ENCODE measurements at regions not wholly inside any gene's neighbourhood (a gene's known extent, or its start where the extent isn't known, plus 50 kb on each side); places are given as distances from the start of the nearest gene placed in this dataset.
"Not testable (repeated sequence)": the region's sequence is repeated elsewhere in the genome, so short reads cannot be mapped to it uniquely, and the experiment has no call there.

GRCh38 chr3:191100516-191100915 lies 98.5 kb upstream of the OSTN start:
- no peak overlapping the region for H3K4me3 ChIP-seq (ENCODE audit: low read length)
- H3K9ac ChIP-seq (ENCODE audit: low read length): no peak overlapping the region
- no peak overlapping the region for H2AFZ ChIP-seq (ENCODE audit: low read length)
- DNase-seq: no peak
- no peaks in the 10 kb centered on the region for H3K9me2 ChIP-seq (replicated peaks; ENCODE audit: insufficient read depth, low read length)
- H3K27me3 ChIP-seq (ENCODE audit: low read length): no peaks in the 10 kb centered on the region
- no peak overlapping the region for H3K27ac ChIP-seq (ENCODE audit: low read length)
- no peaks in the 10 kb centered on the region for H3K36me3 ChIP-seq (ENCODE audit: insufficient read depth, low read length)
- no peaks in the 10 kb centered on the region for H3K79me2 ChIP-seq (ENCODE audit: low read length)
- no peaks in the 10 kb centered on the region for H4K20me1 ChIP-seq (ENCODE audit: insufficient read depth, low read depth, low read length)
- H3K4me2 ChIP-seq (ENCODE audit: low read depth, low read length, poor library complexity, severe bottlenecking): no peak overlapping the region
- peaks cover 35% of the 10 kb centered on the region for H3K9me3 ChIP-seq (ENCODE audit: low read length)
- H3K4me1 ChIP-seq (ENCODE audit: low read length): no peaks in the 10 kb centered on the region

GRCh38 chr3:191094057-191094845 lies 104.8 kb upstream of the OSTN start:
- H3K4me1 ChIP-seq (ENCODE audit: low read length): no peaks in the 10 kb centered on the region
- no peak overlapping the region for H3K4me2 ChIP-seq (ENCODE audit: low read depth, low read length, poor library complexity, severe bottlenecking)

GRCh38 chr3:191087391-191087790 lies 111.7 kb upstream of the OSTN start:
- no peaks in the 10 kb centered on the region for H3K9me2 ChIP-seq (replicated peaks; ENCODE audit: insufficient read depth, low read length)
- DNase-seq: no peak
- no peaks in the 10 kb centered on the region for H4K20me1 ChIP-seq (ENCODE audit: insufficient read depth, low read depth, low read length)
- no peak overlapping the region for H3K4me2 ChIP-seq (ENCODE audit: low read depth, low read length, poor library complexity, severe bottlenecking)
- no peak overlapping the region for H2AFZ ChIP-seq (ENCODE audit: low read length)
- no peak overlapping the region for H3K27ac ChIP-seq (ENCODE audit: low read length)
- no peaks in the 10 kb centered on the region for H3K79me2 ChIP-seq (ENCODE audit: low read length)
- H3K36me3 ChIP-seq (ENCODE audit: insufficient read depth, low read length): no peaks in the 10 kb centered on the region
- H3K9ac ChIP-seq (ENCODE audit: low read length): no peak overlapping the region
- H3K9me3 ChIP-seq (ENCODE audit: low read length): peaks cover 53% of the 10 kb centered on the region
- H3K4me1 ChIP-seq (ENCODE audit: low read length): no peaks in the 10 kb centered on the region
- H3K4me3 ChIP-seq (ENCODE audit: low read length): no peak overlapping the region
- no peaks in the 10 kb centered on the region for H3K27me3 ChIP-seq (ENCODE audit: low read length)

More at GRCh38 chr3:191094057-191094845, 104.8 kb upstream of the OSTN start:
- H3K9me3 ChIP-seq (ENCODE audit: low read length): peaks cover 28% of the 10 kb centered on the region
- no peaks in the 10 kb centered on the region for H3K36me3 ChIP-seq (ENCODE audit: insufficient read depth, low read length)
- no peaks in the 10 kb centered on the region for H3K9me2 ChIP-seq (replicated peaks; ENCODE audit: insufficient read depth, low read length)
- H3K4me3 ChIP-seq (ENCODE audit: low read length): no peak overlapping the region
- DNase-seq: no peak
- no peak overlapping the region for H2AFZ ChIP-seq (ENCODE audit: low read length)
- no peaks in the 10 kb centered on the region for H3K27me3 ChIP-seq (ENCODE audit: low read length)
- no peaks in the 10 kb centered on the region for H4K20me1 ChIP-seq (ENCODE audit: insufficient read depth, low read depth, low read length)
- no peak overlapping the region for H3K27ac ChIP-seq (ENCODE audit: low read length)
- no peaks in the 10 kb centered on the region for H3K79me2 ChIP-seq (ENCODE audit: low read length)
- H3K9ac ChIP-seq (ENCODE audit: low read length): no peak overlapping the region

GRCh38 chr3:191085091-191085490 lies 114.0 kb upstream of the OSTN start:
- Histone ChIP-seq H3K27me3 (ENCODE audit: low read length) (no peaks in the 10 kb centered on the region), H3K4me2 (ENCODE audit: low read depth, low read length, poor library complexity, severe bottlenecking) (no peak overlapping the region), H3K9ac (ENCODE audit: low read length) (no peak overlapping the region), H3K9me3 (ENCODE audit: low read length) (peaks cover 54% of the 10 kb centered on the region), H3K4me1 (ENCODE audit: low read length) (no peaks in the 10 kb centered on the region), H3K36me3 (ENCODE audit: insufficient read depth, low read length) (no peaks in the 10 kb centered on the region), H4K20me1 (ENCODE audit: insufficient read depth, low read depth, low read length) (no peaks in the 10 kb centered on the region), H2AFZ (ENCODE audit: low read length) (no peak overlapping the region), H3K79me2 (ENCODE audit: low read length) (no peaks in the 10 kb centered on the region), H3K27ac (ENCODE audit: low read length) (no peak overlapping the region), H3K4me3 (ENCODE audit: low read length) (no peak overlapping the region), H3K9me2 (replicated peaks; ENCODE audit: insufficient read depth, low read length) (no peaks in the 10 kb centered on the region)
- no peak for DNase-seq

- H3K27me3 ChIP-seq (ENCODE audit: low read length); H3K4me1 ChIP-seq (ENCODE audit: low read length); H3K79me2 ChIP-seq (ENCODE audit: low read length); H3K27ac ChIP-seq (ENCODE audit: low read length); DNase-seq; H3K9ac ChIP-seq (ENCODE audit: low read length); H3K9me2 ChIP-seq (replicated peaks; ENCODE audit: insufficient read depth, low read length); H3K36me3 ChIP-seq (ENCODE audit: insufficient read depth, low read length); H4K20me1 ChIP-seq (ENCODE audit: insufficient read depth, low read depth, low read length); H2AFZ ChIP-seq (ENCODE audit: low read length); H3K4me3 ChIP-seq (ENCODE audit: low read length); H3K4me2 ChIP-seq (ENCODE audit: low read depth, low read length, poor library complexity, severe bottlenecking): not testable (repeated sequence)
- H3K9me3 ChIP-seq (ENCODE audit: low read length): peaks cover 63% of the 10 kb centered on the region
Measured at GRCh38 chr3:191078913-191079312, 120.1 kb upstream of the OSTN start.

GRCh38 chr3:191076903-191077552 lies 122.0 kb upstream of the OSTN start:
- Histone ChIP-seq H3K4me1 (ENCODE audit: low read length) (no peaks in the 10 kb centered on the region), H3K27me3 (ENCODE audit: low read length) (no peaks in the 10 kb centered on the region), H3K9ac (ENCODE audit: low read length) (no peak overlapping the region), H2AFZ (ENCODE audit: low read length) (no peak overlapping the region), H3K9me3 (ENCODE audit: low read length) (peaks cover 69% of the 10 kb centered on the region), H4K20me1 (ENCODE audit: insufficient read depth, low read depth, low read length) (no peaks in the 10 kb centered on the region), H3K27ac (ENCODE audit: low read length) (no peak overlapping the region), H3K79me2 (ENCODE audit: low read length) (no peaks in the 10 kb centered on the region), H3K4me2 (ENCODE audit: low read depth, low read length, poor library complexity, severe bottlenecking) (no peak overlapping the region), H3K9me2 (replicated peaks; ENCODE audit: insufficient read depth, low read length) (no peaks in the 10 kb centered on the region; the same call in 1 of the 2 replicates), H3K36me3 (ENCODE audit: insufficient read depth, low read length) (no peaks in the 10 kb centered on the region), H3K4me3 (ENCODE audit: low read length) (no peak overlapping the region)
- no peak for DNase-seq

- H3K27me3 ChIP-seq (ENCODE audit: low read length): no peaks in the 10 kb centered on the region
- no peaks in the 10 kb centered on the region for H4K20me1 ChIP-seq (ENCODE audit: insufficient read depth, low read depth, low read length)
- H3K4me3 ChIP-seq (ENCODE audit: low read length): no peak overlapping the region
- H3K27ac ChIP-seq (ENCODE audit: low read length): no peak overlapping the region
- H3K9me2 ChIP-seq (replicated peaks; ENCODE audit: insufficient read depth, low read length): no peaks in the 10 kb centered on the region; the same call in 1 of the 2 replicates
- H3K79me2 ChIP-seq (ENCODE audit: low read length): no peaks in the 10 kb centered on the region
- no peak overlapping the region for H2AFZ ChIP-seq (ENCODE audit: low read length)
- H3K4me2 ChIP-seq (ENCODE audit: low read depth, low read length, poor library complexity, severe bottlenecking): no peak overlapping the region
- no peak overlapping the region for H3K9ac ChIP-seq (ENCODE audit: low read length)
- H3K4me1 ChIP-seq (ENCODE audit: low read length): no peaks in the 10 kb centered on the region
- no peaks in the 10 kb centered on the region for H3K36me3 ChIP-seq (ENCODE audit: insufficient read depth, low read length)
- H3K9me3 ChIP-seq (ENCODE audit: low read length): peaks cover 61% of the 10 kb centered on the region
- no peak for DNase-seq
Measured at GRCh38 chr3:191074511-191074910, 124.5 kb upstream of the OSTN start.

- H3K36me3 ChIP-seq (ENCODE audit: insufficient read depth, low read length): no peaks in the 10 kb centered on the region
- no peaks in the 10 kb centered on the region for H3K27me3 ChIP-seq (ENCODE audit: low read length)
- peaks cover 55% of the 10 kb centered on the region for H3K9me3 ChIP-seq (ENCODE audit: low read length)
- H3K4me1 ChIP-seq (ENCODE audit: low read length): no peaks in the 10 kb centered on the region
- DNase-seq: no peak
- H2AFZ ChIP-seq (ENCODE audit: low read length): no peak overlapping the region
- no peak overlapping the region for H3K9ac ChIP-seq (ENCODE audit: low read length)
- H3K79me2 ChIP-seq (ENCODE audit: low read length): no peaks in the 10 kb centered on the region
- H3K4me2 ChIP-seq (ENCODE audit: low read depth, low read length, poor library complexity, severe bottlenecking): no peak overlapping the region
- no peaks in the 10 kb centered on the region; the same call in 1 of the 2 replicates for H3K9me2 ChIP-seq (replicated peaks; ENCODE audit: insufficient read depth, low read length)
- H4K20me1 ChIP-seq (ENCODE audit: insufficient read depth, low read depth, low read length): no peaks in the 10 kb centered on the region
- no peak overlapping the region for H3K27ac ChIP-seq (ENCODE audit: low read length)
- no peak overlapping the region for H3K4me3 ChIP-seq (ENCODE audit: low read length)
Measured at GRCh38 chr3:191070762-191071403, 128.2 kb upstream of the OSTN start.

Measured in Karpas-422 (cell line).